ENCODE measurements at regions not wholly inside any gene's neighbourhood (a gene's known extent, or its start where the extent isn't known, plus 50 kb on each side); places are given as distances from the start of the nearest gene placed in this dataset.

- no peak for TF ChIP-seq CTCF (IDR thresholded peaks at IDR 0.05)
Measured at GRCh38 chr4:159722052-159722451, 619.2 kb downstream of the RAPGEF2 start.

GRCh38 chr4:159722918-159723317 is 620.0 kb downstream of the RAPGEF2 start:
- ATAC-seq (ENCODE audit: insufficient number of reproducible peaks, low FRiP score, low read depth) (no peak), DNase-seq (ENCODE audit: low spot score) (no peak)
- no peaks in the 10 kb centered on the region for H3K9me3 ChIP-seq
- H3K4me1 ChIP-seq (ENCODE audit: control insufficient read depth in 1 of 2, low read depth in 2 of 2): no peaks in the 10 kb centered on the region
- H3K36me3 ChIP-seq: no peaks in the 10 kb centered on the region
- H3K27ac ChIP-seq: no peak overlapping the region
- H3K4me3 ChIP-seq: no peak overlapping the region
- no peak for TF ChIP-seq CTCF (IDR thresholded peaks at IDR 0.05)
- no peaks in the 10 kb centered on the region for H3K27me3 ChIP-seq (replicated peaks; ENCODE audit: insufficient read depth)

More at GRCh38 chr4:159722052-159722451, 619.2 kb downstream of the RAPGEF2 start:
- Histone ChIP-seq H3K36me3 (no peaks in the 10 kb centered on the region), H3K4me3 (no peak overlapping the region), H3K9me3 (no peaks in the 10 kb centered on the region), H3K27ac (no peak overlapping the region), H3K4me1 (ENCODE audit: control insufficient read depth in 1 of 2, low read depth in 2 of 2) (no peaks in the 10 kb centered on the region), H3K27me3 (replicated peaks; ENCODE audit: insufficient read depth) (no peaks in the 10 kb centered on the region)
- ATAC-seq (ENCODE audit: insufficient number of reproducible peaks, low FRiP score, low read depth): no peak
- DNase-seq (ENCODE audit: low spot score): no peak

- no peak for DNase-seq (ENCODE audit: low spot score)
- no peak overlapping the region for H3K4me3 ChIP-seq
- no peaks in the 10 kb centered on the region for H3K27me3 ChIP-seq (replicated peaks; ENCODE audit: insufficient read depth)
- TF ChIP-seq CTCF (IDR thresholded peaks at IDR 0.05): no peak
- H3K9me3 ChIP-seq: no peaks in the 10 kb centered on the region
- no peaks in the 10 kb centered on the region for H3K4me1 ChIP-seq (ENCODE audit: control insufficient read depth in 1 of 2, low read depth in 2 of 2)
- no peak overlapping the region for H3K27ac ChIP-seq
- ATAC-seq (ENCODE audit: insufficient number of reproducible peaks, low FRiP score, low read depth): no peak
- H3K36me3 ChIP-seq: no peaks in the 10 kb centered on the region
Measured at GRCh38 chr4:159723341-159724048, 620.6 kb downstream of the RAPGEF2 start.

- TF ChIP-seq CTCF (IDR thresholded peaks at IDR 0.05): no peak
- Histone ChIP-seq H3K9me3 (no peaks in the 10 kb centered on the region), H3K36me3 (no peaks in the 10 kb centered on the region), H3K4me1 (ENCODE audit: control insufficient read depth in 1 of 2, low read depth in 2 of 2) (no peaks in the 10 kb centered on the region), H3K27ac (no peak overlapping the region), H3K27me3 (replicated peaks; ENCODE audit: insufficient read depth) (no peaks in the 10 kb centered on the region), H3K4me3 (no peak overlapping the region)
- ATAC-seq (ENCODE audit: insufficient number of reproducible peaks, low FRiP score, low read depth): no peak
- no peak for DNase-seq (ENCODE audit: low spot score)
Measured at GRCh38 chr4:159725571-159725970, 622.7 kb downstream of the RAPGEF2 start.

GRCh38 chr4:159735281-159736207 is 632.7 kb downstream of the RAPGEF2 start:
- no peak for ATAC-seq (ENCODE audit: insufficient number of reproducible peaks, low FRiP score, low read depth)
- Histone ChIP-seq H3K27me3 (replicated peaks; ENCODE audit: insufficient read depth) (no peaks in the 10 kb centered on the region), H3K27ac (no peak overlapping the region), H3K4me1 (ENCODE audit: control insufficient read depth in 1 of 2, low read depth in 2 of 2) (no peaks in the 10 kb centered on the region), H3K4me3 (no peak overlapping the region), H3K9me3 (no peaks in the 10 kb centered on the region), H3K36me3 (no peaks in the 10 kb centered on the region)
- DNase-seq (ENCODE audit: low spot score): no peak
- no peak for TF ChIP-seq CTCF (IDR thresholded peaks at IDR 0.05)

All from thoracic aorta (tissue), 2 donors.